Midbrain (tissue), 1 donor: ENCODE measurements at regions not wholly inside any gene's neighbourhood (a gene's known extent, or its start where the extent isn't known, plus 50 kb on each side); places are given as distances from the start of the nearest gene placed in this dataset.
A peak's percentile ranks its signal among the peaks of the same experiment; 100 is the strongest.

ENCODE experiments used
- DNase-seq: peaks from one replicate; lab custom pipeline; 2025; lab: John Stamatoyannopoulos, UW

DNA sequence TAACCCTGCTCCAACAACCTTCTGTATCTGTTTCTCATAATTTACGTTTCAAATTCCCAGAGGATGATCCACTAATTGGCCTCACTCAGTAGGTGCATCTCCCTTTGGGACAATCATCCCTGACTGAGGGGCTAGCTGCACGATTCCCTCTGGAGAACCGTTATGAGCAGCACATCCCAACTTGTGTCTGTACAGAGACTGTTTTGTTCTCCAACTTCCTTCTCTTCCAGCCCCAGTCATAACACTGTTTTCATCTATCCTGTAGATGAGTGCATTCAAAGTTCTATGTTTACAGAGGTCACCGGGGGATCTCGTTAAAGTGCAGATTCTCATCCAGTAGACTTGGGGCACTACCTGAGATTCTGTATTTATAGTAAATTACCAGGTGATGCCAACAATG is 187.2 kb downstream of the REEP3 start:
- DNase-seq, result no peak

DNA sequence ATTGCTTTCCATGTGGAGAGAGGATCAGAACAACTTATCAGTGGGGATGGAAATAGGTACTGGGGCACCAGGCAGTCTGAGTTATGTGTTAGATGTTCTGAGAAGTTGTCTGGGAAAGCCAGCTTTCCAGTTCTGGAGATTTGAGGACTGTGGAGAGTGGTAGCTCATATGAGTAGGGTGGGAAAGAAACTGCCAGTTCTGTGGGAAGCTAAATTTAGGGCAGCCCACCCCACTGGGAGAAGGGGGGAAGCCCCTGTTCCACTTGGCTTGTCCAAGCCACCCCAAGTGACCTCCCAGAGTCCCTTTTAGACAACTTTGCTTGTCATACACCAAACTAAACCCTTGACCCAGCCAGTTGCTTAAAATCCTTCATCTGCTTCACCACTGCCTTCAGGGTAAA is 189.5 kb downstream of the REEP3 start:
- DNase-seq, result no peak

DNA sequence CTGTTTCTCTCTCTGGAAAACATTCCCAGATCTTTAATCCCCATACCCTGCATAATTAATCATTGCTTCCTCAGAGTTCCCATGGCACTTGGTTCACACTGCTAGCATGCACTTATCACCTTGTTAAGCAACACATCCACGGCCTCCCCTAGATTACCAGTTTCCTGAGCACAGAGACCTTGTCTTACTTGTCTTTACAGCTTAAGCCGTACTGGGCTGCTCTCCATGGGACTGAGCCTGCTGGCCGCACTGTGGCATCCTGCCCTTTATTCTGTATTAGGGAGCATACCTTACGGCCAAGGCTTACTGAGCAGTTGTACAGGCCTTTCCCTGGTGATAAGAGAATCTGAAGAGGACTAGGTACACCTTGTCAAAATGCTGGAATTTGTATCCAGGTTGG is 190.2 kb downstream of the REEP3 start:
- peak; percentile 26 for DNase-seq

GRCh38 chr10:63711867-63712716 is 190.9 kb downstream of the REEP3 start:
- DNase-seq, result peak; percentile 76

DNA sequence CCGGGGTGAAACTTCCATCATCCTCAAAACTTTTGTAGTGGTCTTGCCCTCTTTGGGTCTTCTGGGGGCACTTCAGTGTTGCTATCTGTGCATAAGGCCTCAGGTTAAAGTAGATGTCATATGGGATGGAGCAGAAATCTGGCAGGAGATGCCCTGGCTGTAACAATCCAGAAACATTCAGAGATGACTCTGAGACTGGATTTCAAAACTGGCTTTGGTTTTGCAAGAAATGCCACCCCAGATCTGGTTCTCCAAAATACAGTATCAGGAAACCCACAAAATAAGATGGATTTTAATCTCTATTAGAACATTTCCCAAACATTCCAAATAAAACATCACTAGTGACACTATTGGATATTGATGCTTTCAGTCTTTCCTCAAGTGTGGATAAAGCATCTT is 191.5 kb downstream of the REEP3 start:
- peak; percentile 45 for DNase-seq

- peak; percentile 52 for DNase-seq
Observed at GRCh38 chr10:63713191-63714144, 192.3 kb downstream of the REEP3 start.

- DNase-seq, result no peak
Observed at GRCh38 chr10:63716016-63716580, 194.9 kb downstream of the REEP3 start.

GRCh38 chr10:63717027-63717715 is 196.0 kb downstream of the REEP3 start:
- DNase-seq, result no peak

GRCh38 chr10:63718006-63718405 is 196.8 kb downstream of the REEP3 start:
- DNase-seq, result no peak

DNA sequence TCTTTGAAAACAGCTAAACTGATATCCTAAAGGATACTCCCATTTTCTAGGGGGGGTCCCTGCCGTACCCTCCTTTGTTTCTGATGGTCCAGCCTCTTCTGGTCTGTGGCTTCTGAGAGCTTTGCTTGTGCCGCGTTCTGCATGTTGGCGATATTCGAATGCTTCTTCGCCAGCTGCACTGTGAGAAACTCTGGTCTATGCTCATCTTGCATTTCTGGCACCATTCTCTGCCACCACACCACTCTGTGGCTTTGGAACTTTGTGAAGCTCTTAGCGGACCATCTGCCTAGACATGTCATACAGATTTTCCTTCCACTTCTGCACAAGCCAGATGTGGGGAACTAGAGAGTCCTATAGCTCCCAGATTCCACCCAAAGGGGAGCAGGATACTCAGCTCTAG is 197.2 kb downstream of the REEP3 start:
- no peak for DNase-seq

DNA sequence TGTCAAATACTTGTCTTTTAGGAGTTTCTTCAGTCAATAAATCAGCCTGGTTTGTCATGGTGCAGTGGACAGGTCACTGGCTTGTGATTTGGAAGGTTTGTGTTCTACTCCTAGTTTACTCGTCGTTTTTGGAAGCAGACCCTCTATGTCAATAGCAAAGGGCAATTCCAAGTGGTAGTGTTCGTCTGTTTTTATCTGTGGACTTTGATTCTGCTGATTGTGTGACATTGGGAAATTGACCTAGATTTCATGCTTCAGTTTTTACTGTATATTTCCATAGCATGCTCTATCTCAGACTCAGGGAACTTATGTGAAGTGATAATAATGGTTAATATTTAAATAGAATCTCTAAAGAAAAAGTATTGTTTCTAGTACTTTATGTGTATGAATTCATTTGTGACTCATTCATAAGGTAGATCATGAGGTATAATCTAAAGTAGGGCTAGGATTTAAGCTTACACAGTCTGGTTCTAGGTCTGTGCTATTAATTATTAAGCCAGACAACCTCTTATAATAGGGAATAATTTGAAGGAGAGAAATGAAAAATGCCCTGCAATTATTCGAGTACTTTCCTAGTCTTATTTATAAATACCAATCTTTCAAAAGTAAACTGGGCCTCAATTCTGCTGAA is 198.1 kb downstream of the REEP3 start:
- DNase-seq, result no peak

GRCh38 chr10:63720072-63720537 is 198.9 kb downstream of the REEP3 start:
- DNase-seq, result peak; percentile 62

GRCh38 chr10:63720676-63721075 is 199.5 kb downstream of the REEP3 start:
- no peak for DNase-seq

GRCh38 chr10:63722537-63722936 is 201.3 kb downstream of the REEP3 start:
- no peak for DNase-seq

DNA sequence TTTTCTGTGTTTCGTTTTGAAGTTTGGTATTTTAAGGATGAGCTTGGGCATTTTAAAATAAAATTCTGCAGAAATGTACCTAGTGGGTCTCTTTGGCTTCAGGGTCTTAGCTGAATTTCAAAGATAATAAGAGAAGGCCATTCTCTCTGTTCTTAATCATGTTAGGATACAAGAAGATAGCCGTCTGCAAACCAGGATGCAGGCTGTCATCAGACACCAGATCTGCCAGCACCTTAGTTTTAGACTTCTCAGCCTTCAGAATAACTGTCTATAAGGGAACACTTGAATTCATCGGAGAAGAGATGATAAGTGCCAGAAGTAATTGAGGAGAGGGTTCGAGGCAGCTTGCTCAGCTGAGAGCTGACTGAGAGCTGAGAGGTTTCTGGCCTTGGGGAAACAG is 202.1 kb downstream of the REEP3 start:
- DNase-seq, result no peak

GRCh38 chr10:63723741-63724140 is 202.5 kb downstream of the REEP3 start:
- no peak for DNase-seq

GRCh38 chr10:63724922-63725321 is 203.7 kb downstream of the REEP3 start:
- no peak for DNase-seq

DNA sequence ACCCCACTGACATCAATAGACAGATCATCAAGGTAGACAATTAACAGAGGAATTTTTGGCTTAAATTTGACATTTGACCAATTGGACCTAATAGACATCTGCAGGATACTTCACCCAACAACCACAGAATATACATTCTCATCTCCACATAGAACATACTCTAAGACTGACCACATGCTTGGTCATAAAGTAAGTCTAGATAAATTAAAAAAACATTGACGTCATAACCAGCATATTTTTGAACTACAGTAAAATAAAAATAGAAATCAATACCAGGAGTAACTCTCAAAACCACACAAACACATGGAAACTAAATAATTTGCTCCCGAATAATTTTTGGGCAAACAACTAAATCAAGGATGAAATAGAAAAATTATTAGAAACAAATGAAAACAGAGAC is 205.7 kb downstream of the REEP3 start:
- DNase-seq, result no peak

GRCh38 chr10:63727636-63728035 is 206.4 kb downstream of the REEP3 start:
- DNase-seq, result no peak

DNA sequence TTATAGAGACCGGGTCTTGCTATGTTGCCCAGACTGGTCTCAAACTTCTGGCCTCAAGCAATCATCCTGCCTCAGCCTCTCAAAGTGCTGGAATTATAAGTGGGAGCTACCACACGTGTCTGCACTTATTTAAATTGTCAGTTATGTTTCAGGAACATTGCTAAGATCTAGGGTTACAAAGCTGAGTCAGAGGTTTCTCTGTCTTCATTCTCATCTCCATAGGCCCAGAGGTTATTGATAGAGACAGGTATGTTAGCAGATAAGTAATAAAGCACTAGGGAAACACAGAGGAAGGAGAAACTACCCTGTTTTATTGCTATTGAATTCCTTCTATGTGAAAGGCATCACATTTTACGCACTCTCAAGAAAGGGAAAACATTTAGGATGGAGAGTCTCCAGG is 214.1 kb downstream of the REEP3 start:
- DNase-seq, result no peak

- no peak for DNase-seq
Observed at GRCh38 chr10:63738410-63738809, 217.2 kb downstream of the REEP3 start.
